ENCODE measurements at regions not wholly inside any gene's neighbourhood (a gene's known extent, or its start where the extent isn't known, plus 50 kb on each side); places are given as distances from the start of the nearest gene placed in this dataset.

DNA sequence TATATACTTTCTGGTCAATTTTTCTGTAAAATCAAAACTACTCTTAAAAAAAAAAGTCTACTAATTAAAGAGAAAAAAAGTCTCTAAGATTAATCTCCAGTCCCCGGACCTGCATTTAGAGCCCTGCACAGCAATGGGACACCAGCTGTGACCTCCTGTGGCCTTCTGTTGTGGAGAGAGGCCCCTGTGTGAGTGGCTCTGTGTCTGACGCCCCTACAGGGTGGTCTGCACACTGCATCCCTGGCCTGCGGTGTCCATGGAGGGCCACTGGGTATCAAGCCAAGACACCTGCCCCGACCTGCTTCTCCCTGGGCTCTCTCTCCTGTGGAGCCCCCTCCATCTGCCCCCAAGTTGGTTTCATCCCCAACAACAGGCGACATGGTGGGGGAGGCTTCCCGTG is 248.0 kb upstream of the DIO3 start:
- ChIA-PET CTCF (no interaction called here), POLR2A (no interaction called here)
- H3K9ac ChIP-seq: no peak overlapping the region
- no peaks in the 10 kb centered on the region for H3K4me1 ChIP-seq (ENCODE audit: control insufficient read depth in 1 of 2, insufficient read depth in 2 of 2, low read depth in 1 of 2, low read length in 1 of 2)
- H3K27me3 ChIP-seq (ENCODE audit: insufficient read depth): no peaks in the 10 kb centered on the region
- TF ChIP-seq TEAD4 (IDR thresholded peaks at IDR 0.05; ENCODE audit: borderline replicate concordance, insufficient read depth) (no peak), NFIC (IDR thresholded peaks at IDR 0.05; ENCODE audit: borderline replicate concordance) (no peak), EZH2phosphoT487 (IDR thresholded peaks at IDR 0.05; ENCODE audit: borderline replicate concordance, low read depth) (no peak), SIN3A (IDR thresholded peaks at IDR 0.05; ENCODE audit: borderline replicate concordance, low read depth, low read length) (no peak), RXRA (IDR thresholded peaks at IDR 0.05; ENCODE audit: borderline replicate concordance, low read depth) (no peak), EP300 (IDR thresholded peaks at IDR 0.05; ENCODE audit: borderline replicate concordance in 1 of 2, low read depth in 1 of 2, low read length in 1 of 2) (no peak), RFX5 (IDR thresholded peaks at IDR 0.05; ENCODE audit: low read length) (no peak), RCOR1 (IDR thresholded peaks at IDR 0.05; ENCODE audit: low read length) (no peak), MXI1 (IDR thresholded peaks at IDR 0.05; ENCODE audit: low read depth, low read length) (no peak), FOSL2 (IDR thresholded peaks at IDR 0.05; ENCODE audit: borderline replicate concordance, low read depth) (no peak), SMC3 (IDR thresholded peaks at IDR 0.05; ENCODE audit: low read depth, low read length) (no peak), TCF12 (IDR thresholded peaks at IDR 0.05) (no peak), NRF1 (IDR thresholded peaks at IDR 0.05; ENCODE audit: low read depth, low read length) (no peak)
- TF ChIP-seq, protein P1, sequence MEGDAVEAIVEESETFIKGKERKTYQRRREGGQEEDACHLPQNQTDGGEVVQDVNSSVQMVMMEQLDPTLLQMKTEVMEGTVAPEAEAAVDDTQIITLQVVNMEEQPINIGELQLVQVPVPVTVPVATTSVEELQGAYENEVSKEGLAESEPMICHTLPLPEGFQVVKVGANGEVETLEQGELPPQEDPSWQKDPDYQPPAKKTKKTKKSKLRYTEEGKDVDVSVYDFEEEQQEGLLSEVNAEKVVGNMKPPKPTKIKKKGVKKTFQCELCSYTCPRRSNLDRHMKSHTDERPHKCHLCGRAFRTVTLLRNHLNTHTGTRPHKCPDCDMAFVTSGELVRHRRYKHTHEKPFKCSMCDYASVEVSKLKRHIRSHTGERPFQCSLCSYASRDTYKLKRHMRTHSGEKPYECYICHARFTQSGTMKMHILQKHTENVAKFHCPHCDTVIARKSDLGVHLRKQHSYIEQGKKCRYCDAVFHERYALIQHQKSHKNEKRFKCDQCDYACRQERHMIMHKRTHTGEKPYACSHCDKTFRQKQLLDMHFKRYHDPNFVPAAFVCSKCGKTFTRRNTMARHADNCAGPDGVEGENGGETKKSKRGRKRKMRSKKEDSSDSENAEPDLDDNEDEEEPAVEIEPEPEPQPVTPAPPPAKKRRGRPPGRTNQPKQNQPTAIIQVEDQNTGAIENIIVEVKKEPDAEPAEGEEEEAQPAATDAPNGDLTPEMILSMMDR (IDR thresholded peaks at IDR 0.05): no peak
- TF ChIP-seq, protein P2, sequence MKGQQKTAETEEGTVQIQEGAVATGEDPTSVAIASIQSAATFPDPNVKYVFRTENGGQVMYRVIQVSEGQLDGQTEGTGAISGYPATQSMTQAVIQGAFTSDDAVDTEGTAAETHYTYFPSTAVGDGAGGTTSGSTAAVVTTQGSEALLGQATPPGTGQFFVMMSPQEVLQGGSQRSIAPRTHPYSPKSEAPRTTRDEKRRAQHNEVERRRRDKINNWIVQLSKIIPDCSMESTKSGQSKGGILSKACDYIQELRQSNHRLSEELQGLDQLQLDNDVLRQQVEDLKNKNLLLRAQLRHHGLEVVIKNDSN (IDR thresholded peaks at IDR 0.05; ENCODE audit: borderline replicate concordance, low read depth): no peak
- TF ChIP-seq, protein P3, sequence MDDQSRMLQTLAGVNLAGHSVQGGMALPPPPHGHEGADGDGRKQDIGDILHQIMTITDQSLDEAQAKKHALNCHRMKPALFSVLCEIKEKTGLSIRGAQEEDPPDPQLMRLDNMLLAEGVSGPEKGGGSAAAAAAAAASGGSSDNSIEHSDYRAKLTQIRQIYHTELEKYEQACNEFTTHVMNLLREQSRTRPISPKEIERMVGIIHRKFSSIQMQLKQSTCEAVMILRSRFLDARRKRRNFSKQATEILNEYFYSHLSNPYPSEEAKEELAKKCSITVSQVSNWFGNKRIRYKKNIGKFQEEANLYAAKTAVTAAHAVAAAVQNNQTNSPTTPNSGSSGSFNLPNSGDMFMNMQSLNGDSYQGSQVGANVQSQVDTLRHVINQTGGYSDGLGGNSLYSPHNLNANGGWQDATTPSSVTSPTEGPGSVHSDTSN (IDR thresholded peaks at IDR 0.05): no peak
- H4K20me1 ChIP-seq (ENCODE audit: insufficient read depth): no peaks in the 10 kb centered on the region
- H3K9me2 ChIP-seq: no peaks in the 10 kb centered on the region
- H2AFZ ChIP-seq (ENCODE audit: low read depth): no peak overlapping the region
- peaks cover 5% of the 10 kb centered on the region; the same call in 1 of the 2 replicates for H3K9me3 ChIP-seq
- H3K4me2 ChIP-seq: no peak overlapping the region
- no peak for DNase-seq
- no peaks in the 10 kb centered on the region for H3K36me3 ChIP-seq (replicated peaks in 1 of 2; ENCODE audit: control insufficient read depth in 1 of 2, insufficient read depth in 2 of 2, low read length in 1 of 2)
- H3K27ac ChIP-seq (ENCODE audit: low read depth in 2 of 2, low read length in 1 of 2): no peak overlapping the region
- H3K4me3 ChIP-seq (ENCODE audit: low read depth in 2 of 2, low read length in 1 of 2): no peak overlapping the region
- 20% methylated on average over 5 of the region's 6 CpGs for WGBS (ENCODE audit: low lambda C conversion rate)
- no peaks in the 10 kb centered on the region for H3K79me2 ChIP-seq (ENCODE audit: insufficient read depth)
- no peaks in the 10 kb centered on the region for H3F3A ChIP-seq (replicated peaks; ENCODE audit: insufficient read depth)

All from SK-N-SH (cell line).